Ectodermal cell (in vitro differentiated cells): ENCODE measurements at regions not wholly inside any gene's neighbourhood (a gene's known extent, or its start where the extent isn't known, plus 50 kb on each side); places are given as distances from the start of the nearest gene placed in this dataset.
"Not testable (repeated sequence)": the region's sequence is repeated elsewhere in the genome, so short reads cannot be mapped to it uniquely, and the experiment has no call there.

ENCODE experiments used
- H3K27ac ChIP-seq: 2 replicates; pipeline ENCODE4 v1.7.0; 2013; ENCODE audit warnings: mild to moderate bottlenecking, low read depth, low read length; ENCODE audit not compliant: insufficient read depth, poor library complexity, severe bottlenecking
- H3K27me3 ChIP-seq: 2 replicates; pipeline ENCODE4 v1.7.0; 2013; ENCODE audit warnings: mild to moderate bottlenecking, low read length; ENCODE audit not compliant: insufficient read depth, control insufficient read depth, poor library complexity, severe bottlenecking
- H3K36me3 ChIP-seq: one replicate; pipeline ENCODE4 v1.7.0; 2013; ENCODE audit warnings: low read length; ENCODE audit not compliant: control insufficient read depth, insufficient read depth
- H3K4me1 ChIP-seq: one replicate; pipeline ENCODE4 v1.7.0; 2013; ENCODE audit warnings: low read length; ENCODE audit not compliant: control insufficient read depth, insufficient read depth
- H3K4me3 ChIP-seq: 2 replicates; pipeline ENCODE4 v1.7.0; 2013; ENCODE audit warnings: low read depth, low read length, control low read depth; ENCODE audit not compliant: insufficient read depth
- H3K9me3 ChIP-seq: 2 replicates; pipeline ENCODE4 v1.7.0; 2013; ENCODE audit warnings: mild to moderate bottlenecking, low read length, moderate library complexity; ENCODE audit not compliant: control insufficient read depth
- WGBS, 2 experiments: methylation state at CpG; one replicate each; pipeline ENCODE4 v1.1.7; 2013; ENCODE audit warnings: missing lambda C conversion rate in 2 of 2; 5-methylcytosine and 5-hydroxymethylcytosine counted together

DNA sequence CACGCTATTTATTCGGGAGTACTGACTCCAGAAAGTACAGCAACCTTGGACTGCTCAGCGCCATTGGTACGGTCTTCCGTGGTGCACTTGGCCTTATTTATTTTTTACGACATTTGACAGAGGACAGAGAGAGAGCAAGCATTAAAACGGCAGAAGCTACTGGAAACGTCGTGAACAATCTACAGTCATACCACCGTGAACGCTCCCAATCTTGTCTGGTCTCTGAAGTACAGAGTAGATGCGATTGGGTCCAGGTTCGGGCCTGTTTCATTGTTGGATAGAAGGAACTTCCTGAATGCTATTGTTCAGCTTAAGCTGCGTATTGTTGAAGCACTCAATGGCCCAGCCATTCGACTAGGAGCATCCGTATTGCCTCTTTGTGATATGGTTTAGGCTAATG lies 53.2 kb upstream of the TBL1X start:
- H3K4me1 ChIP-seq, H3K4me3 ChIP-seq, H3K27ac ChIP-seq, H3K9me3 ChIP-seq, H3K27me3 ChIP-seq, H3K36me3 ChIP-seq: not testable (repeated sequence)
- WGBS, 2 experiments, result 93 to 96% methylated on average over 13 of the region's 16 CpGs

GRCh38 chrX:9414416-9414815 lies 50.4 kb upstream of the TBL1X start:
- no peaks in the 10 kb centered on the region for H3K9me3 ChIP-seq
- H3K27ac ChIP-seq, result no peak overlapping the region
- WGBS, 2 experiments, result 93 to 98% methylated on average over 7 to 9 of the region's 10 CpGs

More at GRCh38 chrX:9414416-9414815, 50.4 kb upstream of the TBL1X start:
- Histone ChIP-seq H3K4me1 (no peaks in the 10 kb centered on the region), H3K4me3 (no peak overlapping the region), H3K27me3 (no peaks in the 10 kb centered on the region), H3K36me3 (no peaks in the 10 kb centered on the region)
